ENCODE measurements at regions not wholly inside any gene's neighbourhood (a gene's known extent, or its start where the extent isn't known, plus 50 kb on each side); places are given as distances from the start of the nearest gene placed in this dataset.

DNA sequence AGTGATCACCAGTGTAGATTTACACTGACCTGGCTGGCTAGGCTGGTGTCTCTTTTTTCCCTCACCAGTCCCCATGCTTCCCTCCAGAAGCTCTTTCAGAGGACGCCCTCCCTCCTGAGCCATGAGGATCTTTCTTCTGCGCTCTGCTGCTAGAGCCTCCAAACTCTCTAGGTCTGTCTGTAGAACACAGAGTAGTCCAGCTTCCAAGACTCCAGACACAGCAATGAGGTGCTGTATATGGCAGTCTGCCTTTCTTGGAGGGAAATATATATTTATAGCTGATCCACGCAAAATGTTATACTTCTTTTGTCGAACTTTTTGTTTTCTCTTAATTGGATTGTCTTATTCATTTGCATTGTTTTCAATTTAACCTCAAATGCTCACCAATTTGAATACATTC, 1121.8 kb downstream of the ROBO2 start (continued):
- no peak for TF ChIP-seq CHCHD3 (CRISPR knock-in tag; IDR thresholded peaks at IDR 0.05)
- TF ChIP-seq CSRNP1 (CRISPR knock-in tag; IDR thresholded peaks at IDR 0.05) = no peak
- TF ChIP-seq RFXAP (CRISPR knock-in tag; IDR thresholded peaks at IDR 0.05; ENCODE audit: borderline replicate concordance) = no peak

DNA sequence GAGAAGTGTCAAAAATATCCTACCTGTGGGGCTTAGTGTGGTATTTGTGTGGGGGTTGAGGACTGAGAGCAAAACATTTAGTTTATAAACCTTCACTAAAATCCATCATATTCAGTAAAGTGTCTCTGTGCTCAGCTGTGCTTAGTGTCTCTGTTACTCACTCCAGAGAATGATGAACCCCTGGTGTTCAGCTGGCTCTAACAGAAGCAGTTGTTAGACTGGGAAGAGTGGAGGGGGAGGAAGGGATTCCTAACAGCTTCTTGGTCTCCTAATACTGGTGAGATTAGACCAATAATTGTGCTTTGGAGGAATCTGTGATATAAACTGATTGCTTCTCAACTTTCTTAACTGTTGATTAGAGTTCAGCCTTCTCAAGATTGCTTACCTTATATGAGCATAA, 1123.5 kb downstream of the ROBO2 start:
- H2AFZ ChIP-seq (ENCODE audit: low read length) = no peak overlapping the region
- no peak for FAIRE-seq

More for the DNA sequence above, 1123.5 kb downstream of the ROBO2 start:
- Histone ChIP-seq H3K4me2 (ENCODE audit: low read depth, low read length) (no peak overlapping the region), H3K4me3 (replicated peaks in 1 of 3; ENCODE audit: insufficient read depth in 1 of 3, low read depth in 2 of 3, low read length in 3 of 3) (no peak overlapping the region), H3K79me2 (ENCODE audit: insufficient read depth, low read length) (no peaks in the 10 kb centered on the region), H3K27me3 (ENCODE audit: control insufficient read depth in 1 of 2, insufficient read depth in 2 of 2, low read length in 2 of 2) (no peaks in the 10 kb centered on the region), H3K4me1 (ENCODE audit: insufficient read depth, low read length) (no peaks in the 10 kb centered on the region), H3K36me3 (replicated peaks in 1 of 2; ENCODE audit: control insufficient read depth in 1 of 2, insufficient read depth in 2 of 2, low read length in 2 of 2) (no peaks in the 10 kb centered on the region), H3K9ac (ENCODE audit: insufficient read depth, low read depth, low read length) (no peak overlapping the region), H3K27ac (ENCODE audit: extremely low read length, insufficient read depth, low read length) (no peak overlapping the region), H3K9me3 (ENCODE audit: low read length) (no peaks in the 10 kb centered on the region), H4K20me1 (ENCODE audit: insufficient read depth, low read length) (no peaks in the 10 kb centered on the region)
- no peak for ATAC-seq
- in situ Hi-C loops (cut with HindIII; ENCODE audit: extremely low pct_ligation_motif_present, low pct_unique_long_range_greater_than_20kb) (no loop called here), intact Hi-C loops (cut with micrococcal nuclease; ENCODE audit: unreplicated experiment) (no loop called here)
- BruUV-seq (replicated peaks) = no TSS peak
- no peak for TF ChIP-seq ZNF354B (CRISPR knock-in tag; IDR thresholded peaks at IDR 0.05)
- TF ChIP-seq SPEN (CRISPR knock-in tag; IDR thresholded peaks at IDR 0.05; ENCODE audit: low read depth) = no peak
- no peak for TF ChIP-seq ZNF138 (CRISPR knock-in tag; IDR thresholded peaks at IDR 0.05; ENCODE audit: low read depth)
- no peak for TF ChIP-seq SYNCRIP (IDR thresholded peaks at IDR 0.05; ENCODE audit: insufficient read depth, low read depth, low read length)
- TF ChIP-seq ZBTB34 (CRISPR knock-in tag; IDR thresholded peaks at IDR 0.05) = no peak
- TF ChIP-seq LRRFIP1 (CRISPR knock-in tag; conservative IDR thresholded peaks at IDR 0.05) = no peak
- TF ChIP-seq DMAP1 (CRISPR knock-in tag; IDR thresholded peaks at IDR 0.05) = no peak
- ChIA-PET POLR2A (no interaction called here), CTCF (ENCODE audit: low intra/inter-chr PET ratio, low total read pairs) (no interaction called here)
- no peak for DNase-seq (ENCODE audit: low spot score)
